Suprapubic skin (tissue), 4 donors: ENCODE measurements at regions not wholly inside any gene's neighbourhood (a gene's known extent, or its start where the extent isn't known, plus 50 kb on each side); places are given as distances from the start of the nearest gene placed in this dataset.

Experiments
- EP300 ChIP-seq: sonication (generic); formaldehyde crosslinking; IDR thresholded peaks from one replicate; pipeline ENCODE4 v1.6.1; 2017; ENCODE audit warnings: antibody characterized with exemption
- POLR2A ChIP-seq, 2 donors: fragments of 450-650 bp; IDR thresholded peaks; one replicate each; pipeline ENCODE4 v1.6.1; 2017; ENCODE audit warnings: antibody characterized with exemption in 2 of 2, mild to moderate bottlenecking in 2 of 2, moderate library complexity in 2 of 2
- POLR2AphosphoS5 ChIP-seq, 3 donors: sonication (generic); formaldehyde crosslinking; IDR thresholded peaks; one replicate each; pipeline ENCODE4 v1.6.1; 2017; ENCODE audit warnings: antibody characterized with exemption in 3 of 3
- TF ChIP-seq, protein P1 (sequence below), 2 donors: fragments of 200-600 bp in 1 of 2; fragments of 450-650 bp in 1 of 2; sonication (generic) in 1 of 2; IDR thresholded peaks; one replicate each; pipeline ENCODE4 v1.5.1; 2016 to 2019; ENCODE audit warnings: antibody characterized with exemption in 2 of 2, mild to moderate bottlenecking in 1 of 2, moderate library complexity in 1 of 2

DNA sequence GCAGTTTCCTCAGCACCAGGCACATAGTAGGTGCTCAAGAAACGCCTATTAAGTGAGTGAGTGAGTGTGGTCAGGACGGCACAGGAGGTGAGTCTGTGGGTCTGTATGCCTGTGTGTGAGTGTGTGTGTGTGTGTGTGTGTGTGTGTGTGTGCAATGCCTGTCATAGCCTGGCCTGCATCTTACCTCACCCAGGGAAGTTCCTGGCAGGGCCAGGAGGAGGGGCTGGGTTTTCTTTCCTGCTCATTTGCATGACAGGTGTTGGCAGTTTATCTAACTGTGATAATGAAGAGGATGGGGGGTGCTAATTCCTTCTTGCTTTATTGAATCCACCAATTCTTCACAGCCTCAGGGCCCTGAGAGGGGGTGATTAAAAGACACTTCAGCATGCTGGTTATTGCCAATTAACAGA lies 146.7 kb upstream of the MLN start:
- no peak for TF ChIP-seq POLR2A (IDR thresholded peaks at IDR 0.05)
- TF ChIP-seq, protein P1, sequence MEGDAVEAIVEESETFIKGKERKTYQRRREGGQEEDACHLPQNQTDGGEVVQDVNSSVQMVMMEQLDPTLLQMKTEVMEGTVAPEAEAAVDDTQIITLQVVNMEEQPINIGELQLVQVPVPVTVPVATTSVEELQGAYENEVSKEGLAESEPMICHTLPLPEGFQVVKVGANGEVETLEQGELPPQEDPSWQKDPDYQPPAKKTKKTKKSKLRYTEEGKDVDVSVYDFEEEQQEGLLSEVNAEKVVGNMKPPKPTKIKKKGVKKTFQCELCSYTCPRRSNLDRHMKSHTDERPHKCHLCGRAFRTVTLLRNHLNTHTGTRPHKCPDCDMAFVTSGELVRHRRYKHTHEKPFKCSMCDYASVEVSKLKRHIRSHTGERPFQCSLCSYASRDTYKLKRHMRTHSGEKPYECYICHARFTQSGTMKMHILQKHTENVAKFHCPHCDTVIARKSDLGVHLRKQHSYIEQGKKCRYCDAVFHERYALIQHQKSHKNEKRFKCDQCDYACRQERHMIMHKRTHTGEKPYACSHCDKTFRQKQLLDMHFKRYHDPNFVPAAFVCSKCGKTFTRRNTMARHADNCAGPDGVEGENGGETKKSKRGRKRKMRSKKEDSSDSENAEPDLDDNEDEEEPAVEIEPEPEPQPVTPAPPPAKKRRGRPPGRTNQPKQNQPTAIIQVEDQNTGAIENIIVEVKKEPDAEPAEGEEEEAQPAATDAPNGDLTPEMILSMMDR (IDR thresholded peaks at IDR 0.05): no peak
- no peak for TF ChIP-seq EP300
- no peak for TF ChIP-seq POLR2AphosphoS5 (IDR thresholded peaks at IDR 0.05)
